BE2C (cell line): ENCODE measurements at regions not wholly inside any gene's neighbourhood (a gene's known extent, or its start where the extent isn't known, plus 50 kb on each side); places are given as distances from the start of the nearest gene placed in this dataset.

Source experiments
- DNase-seq: peaks from one replicate; pipeline ENCODE4 v3.0.0-alpha.2; 2020
- H3K27me3 ChIP-seq: fragments of 250-450 bp; sonication (Bioruptor Pico); 2 replicates; pipeline ENCODE4 v1.5.1; 2020; ENCODE audit warnings: mild to moderate bottlenecking
- H3K36me3 ChIP-seq: fragments of 250-450 bp; sonication (Bioruptor Pico); 2 replicates; pipeline ENCODE4 v1.5.1; 2020; ENCODE audit warnings: mild to moderate bottlenecking
- H3K4me1 ChIP-seq: fragments of 250-450 bp; sonication (Bioruptor Pico); 2 replicates; pipeline ENCODE4 v1.5.1; 2020
- H3K4me3 ChIP-seq: 2 replicates; pipeline ENCODE4 v1.5.1; 2011; ENCODE audit warnings: low read depth, low read length
- H3K9me3 ChIP-seq: fragments of 250-450 bp; sonication (Bioruptor Pico); 2 replicates; pipeline ENCODE4 v1.5.1; 2020
- TF ChIP-seq, protein P1 (sequence below): IDR thresholded peaks from 2 replicates; pipeline ENCODE4 v1.5.1; 2012; ENCODE audit warnings: mild to moderate bottlenecking, low read depth, low read length

DNA sequence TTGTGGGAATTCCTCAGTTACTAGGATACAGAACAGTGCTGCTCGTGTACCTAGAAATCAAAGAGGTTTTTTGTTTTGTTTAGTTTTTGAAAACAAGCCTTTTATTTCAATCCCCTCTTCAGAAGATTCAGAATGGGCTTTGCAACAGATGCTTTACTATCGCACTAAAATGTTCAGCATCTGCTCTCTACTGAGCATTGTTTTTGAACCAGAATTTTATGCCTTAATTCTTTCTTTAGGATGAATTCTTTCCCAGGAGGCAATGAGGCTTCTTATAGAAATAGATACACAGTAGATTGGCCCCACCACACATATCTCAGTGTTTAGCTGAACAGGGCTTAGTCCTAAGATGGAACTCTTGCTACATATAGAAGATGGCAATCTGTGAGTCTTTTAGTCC is 95.9 kb upstream of the SPACA1 start:
- no peaks in the 10 kb centered on the region for H3K4me1 ChIP-seq
- H3K4me3 ChIP-seq, result no peak overlapping the region
- TF ChIP-seq, protein P1, sequence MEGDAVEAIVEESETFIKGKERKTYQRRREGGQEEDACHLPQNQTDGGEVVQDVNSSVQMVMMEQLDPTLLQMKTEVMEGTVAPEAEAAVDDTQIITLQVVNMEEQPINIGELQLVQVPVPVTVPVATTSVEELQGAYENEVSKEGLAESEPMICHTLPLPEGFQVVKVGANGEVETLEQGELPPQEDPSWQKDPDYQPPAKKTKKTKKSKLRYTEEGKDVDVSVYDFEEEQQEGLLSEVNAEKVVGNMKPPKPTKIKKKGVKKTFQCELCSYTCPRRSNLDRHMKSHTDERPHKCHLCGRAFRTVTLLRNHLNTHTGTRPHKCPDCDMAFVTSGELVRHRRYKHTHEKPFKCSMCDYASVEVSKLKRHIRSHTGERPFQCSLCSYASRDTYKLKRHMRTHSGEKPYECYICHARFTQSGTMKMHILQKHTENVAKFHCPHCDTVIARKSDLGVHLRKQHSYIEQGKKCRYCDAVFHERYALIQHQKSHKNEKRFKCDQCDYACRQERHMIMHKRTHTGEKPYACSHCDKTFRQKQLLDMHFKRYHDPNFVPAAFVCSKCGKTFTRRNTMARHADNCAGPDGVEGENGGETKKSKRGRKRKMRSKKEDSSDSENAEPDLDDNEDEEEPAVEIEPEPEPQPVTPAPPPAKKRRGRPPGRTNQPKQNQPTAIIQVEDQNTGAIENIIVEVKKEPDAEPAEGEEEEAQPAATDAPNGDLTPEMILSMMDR, result no peak
- peaks cover 6% of the 10 kb centered on the region; the same call in 1 of the 2 replicates for H3K27me3 ChIP-seq
- no peak for DNase-seq
- H3K9me3 ChIP-seq, result no peaks in the 10 kb centered on the region
- no peaks in the 10 kb centered on the region for H3K36me3 ChIP-seq

DNA sequence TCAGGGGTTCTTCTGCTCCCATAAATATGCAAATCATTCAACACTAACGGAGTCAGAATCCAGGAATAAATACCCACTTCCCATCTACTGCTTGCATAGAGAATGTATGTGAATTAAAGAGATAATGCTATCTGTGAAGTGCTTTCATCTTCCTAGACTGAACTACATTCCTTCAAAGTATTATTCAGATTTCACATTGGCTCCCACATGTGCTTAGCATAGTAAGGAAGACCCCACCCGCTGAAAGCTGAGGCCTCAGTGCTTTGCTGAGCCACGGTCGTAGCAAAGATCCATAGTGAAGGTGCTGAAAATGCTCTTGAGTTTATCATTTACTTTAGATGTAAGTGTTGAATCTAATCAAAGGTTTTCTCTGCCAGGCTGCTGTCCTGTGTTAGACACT is 97.0 kb upstream of the SPACA1 start:
- no peak overlapping the region for H3K4me3 ChIP-seq
- no peaks in the 10 kb centered on the region for H3K4me1 ChIP-seq
- DNase-seq, result no peak
- no peaks in the 10 kb centered on the region for H3K9me3 ChIP-seq
- TF ChIP-seq, protein P1, result no peak
- H3K36me3 ChIP-seq, result no peaks in the 10 kb centered on the region
- H3K27me3 ChIP-seq, result peaks cover 6% of the 10 kb centered on the region; the same call in 1 of the 2 replicates

DNA sequence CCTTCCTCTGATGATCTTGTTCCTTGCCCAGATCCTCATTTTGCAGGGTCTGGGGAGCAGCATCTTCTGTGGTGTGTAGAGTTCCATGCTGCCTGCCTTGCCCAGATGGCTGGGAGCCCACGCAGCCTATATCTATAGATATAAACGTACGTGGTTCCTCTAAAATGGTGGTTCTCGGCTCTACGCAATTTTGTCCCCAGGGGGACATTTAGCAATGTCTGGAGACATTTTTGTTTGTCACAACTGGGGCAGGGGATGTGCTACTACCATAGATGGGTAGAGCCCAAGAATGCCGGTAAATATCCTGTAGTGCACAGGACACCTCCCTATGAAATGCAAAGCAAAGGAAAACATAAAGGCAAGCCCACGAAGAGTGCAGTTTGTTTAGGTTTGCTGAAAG is 98.4 kb upstream of the SPACA1 start:
- H3K9me3 ChIP-seq, result no peaks in the 10 kb centered on the region
- H3K4me3 ChIP-seq, result no peak overlapping the region
- no peaks in the 10 kb centered on the region for H3K4me1 ChIP-seq
- H3K27me3 ChIP-seq, result peaks cover 3% of the 10 kb centered on the region; the same call in 1 of the 2 replicates
- no peak for DNase-seq
- no peaks in the 10 kb centered on the region for H3K36me3 ChIP-seq
- TF ChIP-seq, protein P1, result no peak

DNA sequence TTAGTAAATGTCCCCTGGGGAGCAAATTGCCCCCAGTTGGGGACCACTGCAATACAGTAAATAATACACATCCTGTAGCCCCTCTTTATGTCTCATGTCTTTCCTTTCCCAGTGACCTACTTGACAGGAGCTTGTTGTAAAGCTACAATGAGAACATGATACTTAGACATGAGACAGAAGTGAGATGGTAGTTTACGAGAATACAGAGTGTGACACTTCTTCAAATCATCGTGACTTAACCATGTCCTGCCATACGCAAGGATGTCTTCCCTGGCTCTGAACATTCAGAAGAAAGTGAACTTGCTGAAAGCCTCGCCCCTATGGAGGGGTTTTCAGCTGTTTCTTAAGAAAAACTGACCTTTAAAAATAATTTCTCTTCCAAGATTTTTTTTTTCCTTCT is 101.0 kb upstream of the SPACA1 start:
- H3K27me3 ChIP-seq, result no peaks in the 10 kb centered on the region
- no peaks in the 10 kb centered on the region for H3K9me3 ChIP-seq
- no peak for DNase-seq
- TF ChIP-seq, protein P1, result no peak
- H3K4me3 ChIP-seq, result no peak overlapping the region
- no peaks in the 10 kb centered on the region for H3K36me3 ChIP-seq
- no peaks in the 10 kb centered on the region for H3K4me1 ChIP-seq

DNA sequence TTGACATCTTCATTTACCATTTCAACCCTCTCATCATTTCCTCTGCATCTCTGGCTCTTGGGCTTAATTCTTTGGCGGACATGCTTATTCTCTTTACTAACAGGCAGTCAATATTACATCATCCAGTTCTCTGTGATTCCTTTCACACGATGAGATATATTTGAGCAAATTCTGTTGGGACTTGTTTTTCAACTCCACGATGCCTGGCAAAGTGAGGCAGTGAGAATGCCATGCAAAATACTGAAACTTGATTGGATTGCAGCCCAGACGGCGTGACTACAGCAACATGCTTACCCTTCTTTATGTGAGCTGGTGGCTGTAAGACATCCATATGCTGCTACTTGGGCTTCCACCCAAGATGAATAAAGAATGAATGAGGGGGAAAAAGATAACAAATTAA is 101.7 kb upstream of the SPACA1 start:
- no peak overlapping the region for H3K4me3 ChIP-seq
- TF ChIP-seq, protein P1, result no peak

DNA sequence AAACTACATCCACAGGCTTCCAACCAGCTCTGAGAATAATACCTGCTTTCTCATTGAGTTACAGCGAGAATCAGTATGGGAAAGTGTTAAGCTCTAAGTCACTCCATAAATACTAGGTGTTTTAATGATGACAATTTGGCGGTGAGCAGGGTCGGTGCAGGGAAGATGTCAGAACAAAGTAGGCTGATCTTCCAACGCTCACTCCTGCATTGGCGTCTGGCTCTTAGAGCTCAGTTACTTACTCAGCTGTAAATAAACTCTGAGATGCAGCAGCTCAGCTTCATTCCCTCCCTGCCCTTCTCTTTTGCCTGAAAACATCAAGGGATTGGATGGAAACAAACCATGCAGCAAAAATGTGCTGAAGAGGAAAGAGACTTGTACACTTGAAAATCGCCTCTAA is 102.5 kb upstream of the SPACA1 start:
- no peaks in the 10 kb centered on the region for H3K4me1 ChIP-seq
- DNase-seq, result no peak
- no peaks in the 10 kb centered on the region for H3K9me3 ChIP-seq
- no peaks in the 10 kb centered on the region for H3K36me3 ChIP-seq
- no peak overlapping the region for H3K4me3 ChIP-seq
- H3K27me3 ChIP-seq, result no peaks in the 10 kb centered on the region
- TF ChIP-seq, protein P1, result no peak

More for the DNA sequence above, 101.7 kb upstream of the SPACA1 start:
- H3K27me3 ChIP-seq, result no peaks in the 10 kb centered on the region
- no peaks in the 10 kb centered on the region for H3K9me3 ChIP-seq
- H3K4me1 ChIP-seq, result no peaks in the 10 kb centered on the region
- H3K36me3 ChIP-seq, result no peaks in the 10 kb centered on the region
- DNase-seq, result no peak
